ENCODE measurements at regions not wholly inside any gene's neighbourhood (a gene's known extent, or its start where the extent isn't known, plus 50 kb on each side); places are given as distances from the start of the nearest gene placed in this dataset.

- no peak for TF ChIP-seq POLR2AphosphoS5 (IDR thresholded peaks at IDR 0.05)
- TF ChIP-seq, protein P1, sequence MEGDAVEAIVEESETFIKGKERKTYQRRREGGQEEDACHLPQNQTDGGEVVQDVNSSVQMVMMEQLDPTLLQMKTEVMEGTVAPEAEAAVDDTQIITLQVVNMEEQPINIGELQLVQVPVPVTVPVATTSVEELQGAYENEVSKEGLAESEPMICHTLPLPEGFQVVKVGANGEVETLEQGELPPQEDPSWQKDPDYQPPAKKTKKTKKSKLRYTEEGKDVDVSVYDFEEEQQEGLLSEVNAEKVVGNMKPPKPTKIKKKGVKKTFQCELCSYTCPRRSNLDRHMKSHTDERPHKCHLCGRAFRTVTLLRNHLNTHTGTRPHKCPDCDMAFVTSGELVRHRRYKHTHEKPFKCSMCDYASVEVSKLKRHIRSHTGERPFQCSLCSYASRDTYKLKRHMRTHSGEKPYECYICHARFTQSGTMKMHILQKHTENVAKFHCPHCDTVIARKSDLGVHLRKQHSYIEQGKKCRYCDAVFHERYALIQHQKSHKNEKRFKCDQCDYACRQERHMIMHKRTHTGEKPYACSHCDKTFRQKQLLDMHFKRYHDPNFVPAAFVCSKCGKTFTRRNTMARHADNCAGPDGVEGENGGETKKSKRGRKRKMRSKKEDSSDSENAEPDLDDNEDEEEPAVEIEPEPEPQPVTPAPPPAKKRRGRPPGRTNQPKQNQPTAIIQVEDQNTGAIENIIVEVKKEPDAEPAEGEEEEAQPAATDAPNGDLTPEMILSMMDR (IDR thresholded peaks at IDR 0.05), result no peak
- no peak for TF ChIP-seq EP300 (IDR thresholded peaks at IDR 0.05)
- no peak for TF ChIP-seq POLR2A (IDR thresholded peaks at IDR 0.05)
Measured at GRCh38 chr18:41207706-41208105, 747.3 kb upstream of the PIK3C3 start.
